Naive B cell (primary cell): ENCODE measurements at regions not wholly inside any gene's neighbourhood (a gene's known extent, or its start where the extent isn't known, plus 50 kb on each side); places are given as distances from the start of the nearest gene placed in this dataset.
A peak's percentile ranks its signal among the peaks of the same experiment; 100 is the strongest.
"Not testable (repeated sequence)": the region's sequence is repeated elsewhere in the genome, so short reads cannot be mapped to it uniquely, and the experiment has no call there.

ENCODE experiments used
- ATAC-seq, 2 donors: fragments of 150-1000 bp; cut with Tn5 transposase; 2 replicates each; pipeline ENCODE4 v1.10.0; 2021; ENCODE audit warnings: low read depth in 2 of 2, mild to moderate bottlenecking in 2 of 2, moderate library complexity in 2 of 2
- DNase-seq: peaks from one replicate; pipeline ENCODE4 v3.0.0; 2022
- H3K27ac Mint-ChIP-seq, 6 donors: one replicate each; pipeline ENCODE4 v1.8.0; 2020 to 2022; ENCODE audit warnings: mild to moderate bottlenecking in 6 of 6, mixed read lengths in 6 of 6, moderate library complexity in 5 of 6, inconsistent platforms in 2 of 6
- H3K27me3 Mint-ChIP-seq, 3 donors: one replicate each; pipeline ENCODE4 v1.8.0; 2021 to 2022; ENCODE audit warnings: mixed read lengths in 3 of 3, mild to moderate bottlenecking in 1 of 3
- H3K36me3 Mint-ChIP-seq, 2 donors: one replicate each; pipeline ENCODE4 v1.8.0; 2020 to 2022; ENCODE audit warnings: mixed read lengths in 2 of 2, inconsistent platforms in 1 of 2, mild to moderate bottlenecking in 1 of 2
- H3K4me1 Mint-ChIP-seq, 3 donors: one replicate each; pipeline ENCODE4 v1.8.0; 2020 to 2022; ENCODE audit warnings: mixed read lengths in 3 of 3, inconsistent platforms in 1 of 3, mild to moderate bottlenecking in 1 of 3, moderate library complexity in 1 of 3
- H3K4me3 Mint-ChIP-seq, 8 donors: one replicate each; pipeline ENCODE4 v1.8.0; 2020 to 2022; ENCODE audit warnings: mild to moderate bottlenecking in 8 of 8, mixed read lengths in 8 of 8, moderate library complexity in 8 of 8, inconsistent platforms in 2 of 8
- H3K9me3 Mint-ChIP-seq, 7 donors: one replicate each; pipeline ENCODE4 v1.8.0; 2020 to 2022; ENCODE audit warnings: mixed read lengths in 7 of 7, mild to moderate bottlenecking in 5 of 7, inconsistent platforms in 2 of 7, moderate library complexity in 1 of 7

DNA sequence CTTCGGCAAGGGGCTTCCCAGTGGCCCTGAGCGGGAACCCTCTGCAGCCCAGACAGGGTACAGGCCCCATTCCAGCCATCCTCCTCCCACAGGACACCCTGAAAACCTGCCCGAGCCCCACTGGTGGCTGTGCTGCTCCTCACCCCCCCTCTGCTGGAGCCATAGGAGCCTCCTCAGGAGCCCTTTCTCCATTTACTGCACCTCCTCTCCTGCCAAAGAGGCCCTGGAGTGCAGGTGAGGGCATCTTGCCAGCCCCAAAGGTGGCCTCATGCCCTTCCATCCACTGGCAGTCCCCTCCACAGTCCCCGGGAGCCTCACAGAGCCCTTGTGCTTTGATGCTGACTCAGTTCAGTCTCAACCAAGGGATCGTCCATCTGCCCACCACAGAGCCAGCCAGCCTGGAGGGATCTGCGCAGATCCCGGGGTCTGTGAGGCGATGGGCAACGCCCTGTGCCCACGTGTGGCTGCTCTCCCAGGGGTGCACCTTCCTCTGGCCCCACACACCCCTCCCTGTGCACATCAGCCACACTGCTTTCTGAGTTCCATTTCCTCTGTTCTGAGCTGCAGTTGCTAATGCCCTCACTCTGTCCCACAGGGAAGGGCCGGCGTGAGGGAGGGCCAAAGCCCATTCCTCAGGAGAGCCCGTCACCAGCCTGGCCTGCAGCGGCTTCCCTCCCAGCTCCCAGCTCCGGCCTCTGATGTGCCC, 228.5 kb downstream of the DLL1 start:
- ATAC-seq (no peak), DNase-seq (no peak)
- Mint-ChIP-seq H3K27me3 (peaks cover 0 to 11% (median 7%) of the 10 kb centered on the region in 3 donors), H3K4me1 (peaks cover 0 to 6% (median 0%) of the 10 kb centered on the region in 3 donors), H3K9me3 (peaks cover 0 to 5% (median 0%) of the 10 kb centered on the region in 7 donors), H3K36me3 (no peaks in the 10 kb centered on the region), H3K4me3 (no peak overlapping the region), H3K27ac (peak overlapping the region in 1 of 6 donors; percentile 71)

DNA sequence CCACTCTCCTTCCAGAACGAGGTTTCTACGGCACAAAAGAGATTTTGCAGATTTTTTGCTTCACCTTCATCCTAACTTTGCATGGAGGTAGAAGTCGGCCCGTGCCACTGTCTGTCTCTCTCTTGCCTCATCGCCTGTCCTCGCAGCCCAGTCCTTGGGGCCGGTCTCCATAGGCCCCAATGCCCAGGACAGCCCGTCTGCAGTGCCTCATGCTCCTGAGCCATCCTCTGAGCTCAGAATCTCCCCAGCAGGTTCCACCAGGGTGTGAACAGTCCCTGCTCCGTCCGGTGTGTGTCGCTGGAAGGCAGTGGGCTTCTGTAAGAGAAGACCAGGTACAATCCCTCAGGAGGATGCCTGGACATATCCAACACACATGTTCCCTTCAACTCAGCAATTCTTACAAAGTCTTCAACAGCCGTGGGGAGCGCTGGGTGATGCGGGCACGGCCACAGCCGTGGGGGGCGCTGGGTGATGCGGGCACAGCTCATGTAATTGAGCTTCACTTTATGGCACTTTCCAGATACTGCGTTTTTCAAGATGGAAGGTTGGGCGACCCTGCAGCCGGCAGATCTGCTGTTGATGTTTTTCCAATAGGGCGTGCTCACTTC, 231.9 kb downstream of the DLL1 start:
- ATAC-seq (no peak), DNase-seq (no peak)
- Mint-ChIP-seq H3K9me3 (no peaks in the 10 kb centered on the region), H3K27ac (peak overlapping the region in 1 of 6 donors; percentile 47), H3K36me3 (no peaks in the 10 kb centered on the region), H3K4me3 (no peak overlapping the region), H3K27me3 (peaks cover 0 to 16% (median 0%) of the 10 kb centered on the region in 3 donors), H3K4me1 (no peaks in the 10 kb centered on the region)

DNA sequence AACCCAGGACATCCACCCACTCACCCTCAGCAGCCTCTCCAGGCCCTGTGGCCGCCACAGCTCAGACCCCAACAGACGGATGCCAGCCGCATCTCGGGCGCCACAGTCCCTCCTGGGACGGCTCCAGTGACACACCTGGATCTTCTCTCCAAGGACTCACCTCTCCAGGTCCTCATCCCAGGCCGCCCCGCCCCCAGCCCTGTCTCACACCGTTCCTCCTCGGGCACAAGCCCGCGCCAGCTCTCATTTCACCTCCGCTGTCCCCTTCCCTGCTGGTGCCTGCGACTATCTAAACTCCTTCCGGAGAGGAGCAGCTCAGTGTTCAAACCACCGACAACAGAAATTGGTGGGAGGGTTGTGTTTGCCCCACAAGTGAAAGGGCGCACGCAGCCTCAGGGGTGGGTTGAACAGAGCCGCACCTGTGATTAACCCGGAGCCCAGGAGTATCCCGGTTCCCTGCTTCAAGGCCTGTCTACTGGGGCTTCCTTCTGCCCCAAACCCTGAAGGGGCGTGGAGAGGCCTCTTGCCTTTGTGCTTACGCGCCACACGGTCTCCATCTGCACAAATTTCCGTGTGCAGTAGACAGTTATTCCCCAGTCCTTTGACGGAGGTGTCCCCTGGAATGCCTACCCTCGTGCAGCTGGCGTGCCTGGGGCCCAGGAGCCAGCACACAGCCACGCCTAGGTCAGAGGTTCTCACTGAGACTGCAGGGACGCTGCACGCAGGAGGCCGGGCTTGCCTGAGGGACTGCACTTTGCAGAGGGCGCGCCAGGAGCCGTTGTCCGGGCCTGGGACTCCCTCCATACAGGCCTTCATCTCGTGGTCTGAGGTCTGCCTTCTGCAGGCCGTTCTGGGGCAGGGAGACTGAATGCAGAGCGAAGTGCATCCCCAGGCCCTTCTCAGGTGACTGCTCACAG, 232.7 kb downstream of the DLL1 start:
- Mint-ChIP-seq H3K9me3 (no peaks in the 10 kb centered on the region), H3K4me1 (no peaks in the 10 kb centered on the region), H3K36me3 (no peaks in the 10 kb centered on the region), H3K4me3 (no peak overlapping the region), H3K27me3 (peaks cover 0 to 14% (median 0%) of the 10 kb centered on the region in 3 donors), H3K27ac (no peak overlapping the region)
- DNase-seq (no peak), ATAC-seq (no peak)

DNA sequence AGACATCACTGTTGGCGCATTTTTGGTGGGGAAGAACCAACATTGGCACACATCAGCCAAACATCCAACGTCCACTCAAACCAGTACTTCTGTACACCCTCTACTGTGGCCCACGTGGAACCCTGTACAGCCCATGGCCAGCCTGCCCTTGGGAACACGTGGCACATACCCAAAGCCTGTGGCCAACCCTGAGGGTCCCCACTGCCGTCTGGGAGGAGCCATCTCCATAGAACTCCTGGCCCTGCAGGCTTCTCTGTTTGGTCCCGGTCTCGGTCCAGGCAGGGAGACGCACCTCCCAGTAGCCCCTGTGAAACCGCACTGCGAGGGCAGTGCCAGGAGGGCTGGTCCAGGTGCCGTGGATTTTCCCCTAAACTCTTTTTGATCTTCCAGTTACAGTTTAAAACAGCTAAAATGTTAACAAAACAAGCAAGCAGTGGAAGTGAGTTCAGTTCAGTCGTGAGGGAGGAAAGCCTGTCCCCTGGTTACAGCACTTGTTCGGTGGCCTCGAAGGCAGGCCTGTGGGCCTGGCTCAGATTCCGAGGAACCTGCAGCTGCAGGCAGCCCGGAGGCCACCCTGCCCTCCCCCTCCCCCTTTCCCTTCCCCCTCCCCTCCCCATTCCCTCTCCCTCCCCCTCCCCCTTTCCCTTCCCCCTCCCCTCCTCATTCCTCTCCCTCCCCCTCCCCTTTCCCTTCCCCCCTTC, 233.7 kb downstream of the DLL1 start:
- H3K27ac Mint-ChIP-seq, result peak overlapping the region in 1 of 6 donors; percentile 69
- H3K9me3 Mint-ChIP-seq, result no peaks in the 10 kb centered on the region
- no peaks in the 10 kb centered on the region for H3K36me3 Mint-ChIP-seq

DNA sequence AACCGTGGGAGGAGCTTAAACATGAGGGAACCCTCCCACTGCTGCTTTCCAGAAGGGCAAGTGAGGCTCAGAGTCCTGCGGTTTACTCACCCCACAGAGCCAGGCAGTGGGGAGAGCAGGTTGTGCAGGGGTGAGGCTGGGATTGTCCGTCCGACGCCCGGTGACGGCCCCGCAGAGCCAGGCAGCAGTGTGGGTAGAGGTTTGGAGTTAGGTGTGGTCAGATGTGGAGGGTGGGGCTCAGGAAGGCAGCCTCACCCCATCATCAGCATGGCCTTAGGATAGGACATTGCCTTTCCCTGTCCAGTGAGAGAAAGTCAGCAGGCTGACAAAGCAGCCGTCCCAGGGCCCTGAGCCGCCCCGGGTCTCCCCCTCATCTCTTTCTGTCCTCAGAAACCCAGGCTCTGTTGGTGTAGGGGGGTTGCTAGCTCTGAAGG, 234.6 kb downstream of the DLL1 start:
- no peak overlapping the region for H3K27ac Mint-ChIP-seq

More for the DNA sequence above, 233.7 kb downstream of the DLL1 start:
- ATAC-seq, result no peak
- DNase-seq, result no peak
- Mint-ChIP-seq H3K4me3 (no peak overlapping the region), H3K27me3 (peaks cover 0 to 5% (median 0%) of the 10 kb centered on the region in 3 donors), H3K4me1 (no peaks in the 10 kb centered on the region)

DNA sequence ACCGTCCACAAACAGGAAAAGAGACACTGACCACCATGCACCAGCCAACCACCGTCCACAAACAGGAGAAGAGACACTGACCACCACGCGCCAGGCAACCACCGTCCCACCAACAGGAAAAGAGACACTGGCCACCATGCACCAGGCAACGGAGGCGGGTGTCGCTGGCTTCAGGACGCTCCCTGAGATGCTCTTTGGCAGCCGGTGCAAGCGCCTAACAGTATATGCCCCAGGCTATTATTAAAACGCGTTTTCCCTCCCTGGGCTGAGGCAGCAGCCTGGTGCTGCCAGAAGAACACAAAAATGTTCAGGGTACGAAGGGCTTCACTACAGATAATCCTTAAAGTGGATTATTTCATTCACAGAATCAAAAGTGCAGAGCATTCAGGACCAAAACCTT, 235.1 kb downstream of the DLL1 start:
- not testable (repeated sequence) for H3K27ac Mint-ChIP-seq, ATAC-seq, H3K27me3 Mint-ChIP-seq, H3K4me1 Mint-ChIP-seq, H3K36me3 Mint-ChIP-seq, DNase-seq, H3K9me3 Mint-ChIP-seq, H3K4me3 Mint-ChIP-seq

More for the DNA sequence above, 234.6 kb downstream of the DLL1 start:
- Mint-ChIP-seq H3K4me1 (no peaks in the 10 kb centered on the region), H3K36me3 (no peaks in the 10 kb centered on the region), H3K9me3 (no peaks in the 10 kb centered on the region), H3K4me3 (no peak overlapping the region), H3K27me3 (peaks cover 0 to 5% (median 0%) of the 10 kb centered on the region in 3 donors)
- ATAC-seq, result no peak
- DNase-seq, result no peak

DNA sequence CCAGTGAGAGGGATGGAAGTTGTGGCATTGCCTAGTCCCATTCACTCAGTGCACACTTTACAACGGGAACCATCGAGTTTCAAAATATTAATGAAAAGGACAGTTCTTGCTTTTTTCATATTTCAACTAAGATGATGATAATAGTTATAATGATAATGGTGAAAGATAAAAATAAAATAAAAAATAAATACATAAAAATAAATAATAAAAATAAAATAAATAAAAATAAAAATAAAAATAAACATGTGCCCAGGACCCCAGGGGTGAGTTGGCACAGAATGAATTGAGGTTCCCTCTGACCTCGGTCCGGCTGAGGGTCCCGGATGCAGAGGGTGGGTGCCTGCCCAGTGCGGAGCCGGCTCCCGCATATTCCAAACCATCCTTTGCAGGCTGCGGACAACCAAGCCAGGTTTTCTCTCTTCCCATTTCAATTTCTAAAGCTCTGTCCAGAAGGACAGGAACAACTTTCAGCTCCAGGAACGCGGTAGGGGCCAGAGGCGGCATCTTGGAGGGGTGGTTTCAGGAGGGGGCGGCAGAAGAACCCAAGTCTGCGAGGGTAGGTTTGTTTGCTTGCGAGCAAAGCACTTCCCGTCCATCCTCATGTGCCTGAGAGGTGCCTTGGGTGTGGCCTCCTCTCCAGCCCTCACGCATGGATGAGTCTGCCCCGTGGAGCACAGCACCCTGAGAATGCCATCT, 236.8 kb downstream of the DLL1 start:
- no peaks in the 10 kb centered on the region for H3K9me3 Mint-ChIP-seq
- no peak overlapping the region for H3K4me3 Mint-ChIP-seq
- H3K4me1 Mint-ChIP-seq, result no peaks in the 10 kb centered on the region
- DNase-seq (no peak), ATAC-seq (no peak)
- peak overlapping the region in 1 of 6 donors; percentile 67 for H3K27ac Mint-ChIP-seq
- peaks cover 0 to 20% (median 5%) of the 10 kb centered on the region in 3 donors for H3K27me3 Mint-ChIP-seq
- H3K36me3 Mint-ChIP-seq, result no peaks in the 10 kb centered on the region

DNA sequence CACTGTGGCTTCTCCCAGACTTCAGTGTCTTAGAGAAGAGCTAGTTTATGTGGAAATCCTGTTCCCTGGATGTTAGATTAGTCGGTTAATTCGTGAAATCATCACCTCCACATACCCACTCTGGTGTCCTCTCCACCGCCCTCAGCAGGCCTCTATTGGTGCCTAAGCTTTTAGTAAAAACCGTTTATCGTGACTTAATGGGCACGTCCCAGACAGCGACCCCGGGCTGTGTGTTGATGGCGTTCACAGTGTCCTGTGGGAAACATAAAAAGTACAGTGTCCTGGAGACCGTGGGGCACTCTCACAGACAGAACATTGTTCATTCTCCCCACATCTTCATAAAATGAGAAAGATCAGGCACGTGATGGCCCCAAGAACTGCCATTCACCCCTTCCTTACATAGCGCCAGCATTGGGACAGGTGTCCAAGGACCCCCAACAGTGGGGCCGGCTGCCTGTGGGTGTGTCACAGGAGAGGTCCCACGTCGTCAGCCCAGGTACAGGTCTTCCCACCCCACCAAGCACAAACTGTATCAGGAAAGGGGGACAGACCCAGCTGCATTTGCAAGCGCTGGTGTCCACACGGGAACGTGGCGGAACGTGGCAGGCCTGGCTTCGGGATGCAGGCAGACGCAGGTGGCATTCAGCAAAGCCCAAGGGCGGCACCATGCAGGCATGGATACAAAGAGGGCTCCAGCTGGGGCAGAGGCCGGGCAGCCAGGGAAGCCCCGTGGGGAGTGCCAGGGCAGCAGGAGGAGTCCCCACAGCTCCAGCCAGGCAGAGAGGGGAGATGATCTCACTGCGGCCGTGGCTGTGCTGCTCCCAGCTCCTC, 237.7 kb downstream of the DLL1 start:
- ATAC-seq (no peak), DNase-seq (no peak)
- H3K4me3 Mint-ChIP-seq, result no peak overlapping the region

DNA sequence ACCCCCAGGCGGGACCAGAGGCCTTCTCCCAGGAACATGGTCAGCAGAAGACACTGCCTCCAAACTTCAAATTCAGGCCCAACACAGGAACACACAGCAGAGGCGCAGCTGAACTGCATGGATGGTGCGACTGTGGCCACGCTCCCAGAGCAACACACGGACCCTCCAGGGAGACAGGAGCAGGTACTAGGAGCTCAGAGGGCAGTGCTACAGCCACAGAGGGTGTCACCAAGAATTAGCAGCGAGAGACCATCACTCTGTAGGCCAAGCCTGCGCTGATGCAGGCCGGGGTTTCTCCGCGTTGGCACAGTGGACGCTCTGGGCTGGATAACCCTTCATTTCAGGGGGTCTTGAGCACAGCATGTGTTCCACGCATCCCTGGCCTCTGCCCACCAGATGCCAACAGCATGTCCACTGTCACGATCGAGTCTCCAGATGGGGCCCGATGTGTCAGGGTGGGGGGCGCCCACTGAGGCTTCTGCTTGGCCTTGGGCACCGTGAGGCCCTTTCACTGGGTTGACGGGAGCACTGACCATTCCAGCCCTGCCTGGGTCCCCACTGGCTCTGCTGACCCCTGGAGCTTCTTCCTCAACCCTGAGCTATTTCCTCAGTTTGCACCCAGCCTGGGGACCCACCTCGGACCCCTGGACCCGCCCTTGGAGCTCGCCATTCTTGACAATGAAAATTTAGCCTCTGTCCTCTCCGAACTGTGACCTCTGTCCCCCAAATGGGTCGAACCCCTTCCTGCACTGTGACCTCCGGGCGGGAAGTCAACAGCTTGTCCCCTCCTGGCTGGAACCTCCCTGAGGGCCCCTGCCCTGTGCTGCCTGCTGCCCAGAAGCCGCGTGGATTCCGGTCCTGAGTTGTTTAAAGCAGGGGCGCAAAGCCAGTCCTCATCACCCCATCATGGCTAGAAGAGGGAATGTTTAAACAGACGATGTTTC, 239.4 kb downstream of the DLL1 start:
- no peak for DNase-seq
- Mint-ChIP-seq H3K4me1 (peaks cover 0 to 3% (median 0%) of the 10 kb centered on the region in 3 donors), H3K9me3 (no peaks in the 10 kb centered on the region), H3K36me3 (no peaks in the 10 kb centered on the region), H3K27me3 (peaks cover 0 to 25% (median 9%) of the 10 kb centered on the region in 3 donors), H3K4me3 (no peak overlapping the region), H3K27ac (no peak overlapping the region)
- no peak for ATAC-seq

More for the DNA sequence above, 237.7 kb downstream of the DLL1 start:
- H3K9me3 Mint-ChIP-seq, result no peaks in the 10 kb centered on the region
- no peaks in the 10 kb centered on the region for H3K36me3 Mint-ChIP-seq
- peaks cover 0 to 23% (median 7%) of the 10 kb centered on the region in 3 donors for H3K27me3 Mint-ChIP-seq
- H3K27ac Mint-ChIP-seq, result peak overlapping the region in 2 of 6 donors; percentile 38 to 41
- no peaks in the 10 kb centered on the region for H3K4me1 Mint-ChIP-seq

DNA sequence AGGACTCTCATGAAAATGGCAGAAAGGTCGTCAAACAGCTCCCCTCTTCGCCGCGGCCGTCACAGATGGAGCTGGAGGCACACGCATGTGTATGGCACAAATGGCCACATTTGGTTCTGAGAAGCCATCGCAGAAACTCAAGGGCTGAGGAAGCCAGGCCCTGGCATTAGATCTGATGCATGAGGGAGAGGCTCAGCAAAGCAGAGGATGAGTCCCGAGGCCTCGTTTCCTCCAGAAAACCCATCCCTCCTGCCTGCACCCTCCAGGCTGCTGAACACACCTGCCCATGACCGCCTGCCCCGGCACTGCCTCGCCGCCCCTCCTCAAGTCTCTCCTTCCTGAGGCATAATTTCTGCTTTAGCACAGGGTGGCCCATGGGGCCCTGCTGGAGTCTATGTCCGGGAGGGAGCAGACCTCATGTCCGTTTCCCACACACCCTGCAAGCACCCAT, 240.3 kb downstream of the DLL1 start:
- ATAC-seq (no peak), DNase-seq (no peak)
- Mint-ChIP-seq H3K4me3 (no peak overlapping the region), H3K36me3 (no peaks in the 10 kb centered on the region), H3K27me3 (peaks cover 0 to 25% (median 9%) of the 10 kb centered on the region in 3 donors), H3K4me1 (peaks cover 0 to 4% (median 0%) of the 10 kb centered on the region in 3 donors), H3K27ac (no peak overlapping the region), H3K9me3 (no peaks in the 10 kb centered on the region)
